Thoracic aorta (tissue), 2 donors: ENCODE measurements at regions not wholly inside any gene's neighbourhood (a gene's known extent, or its start where the extent isn't known, plus 50 kb on each side); places are given as distances from the start of the nearest gene placed in this dataset.

Experiments
- ATAC-seq: fragments of 150-250 bp; one replicate; pipeline ENCODE4 v1.8.0; 2017; ENCODE audit warnings: low read depth; ENCODE audit not compliant: insufficient number of reproducible peaks, low FRiP score
- DNase-seq: peaks from one replicate; pipeline ENCODE4 v3.0.0-alpha.2; 2020; ENCODE audit warnings: low spot score
- H3K27ac ChIP-seq, 2 donors: fragments of 200-600 bp; sonication (generic); 1 replicate in 1 of 2; 2 replicates in 1 of 2; pipeline ENCODE4 v1.5.1; 2016; ENCODE audit warnings: mild to moderate bottlenecking in 2 of 2, moderate library complexity in 2 of 2
- H3K27me3 ChIP-seq: fragments of 200-600 bp; sonication (generic); replicated peaks from 2 replicates; pipeline ENCODE4 v1.6.0; 2016; ENCODE audit warnings: mild to moderate bottlenecking; ENCODE audit not compliant: insufficient read depth
- H3K36me3 ChIP-seq: fragments of 200-600 bp; sonication (generic); one replicate; pipeline ENCODE4 v1.5.1; 2016
- H3K4me1 ChIP-seq, 2 donors: fragments of 200-600 bp; sonication (generic); 1 replicate in 1 of 2; 2 replicates in 1 of 2; pipeline versions ENCODE4 v1.5.1 to v1.6.0; 2016; ENCODE audit warnings: low read depth in 2 of 2, mild to moderate bottlenecking in 1 of 2; ENCODE audit not compliant: control insufficient read depth in 1 of 2
- H3K4me3 ChIP-seq: fragments of 200-600 bp; sonication (generic); 2 replicates; pipeline ENCODE4 v1.5.1; 2016; ENCODE audit warnings: mild to moderate bottlenecking
- H3K9me3 ChIP-seq: fragments of 200-600 bp; sonication (generic); 2 replicates; pipeline ENCODE4 v1.5.1; 2016
- CTCF ChIP-seq: fragments of 200-600 bp; sonication (generic); IDR thresholded peaks from one replicate; pipeline ENCODE4 v1.5.1; 2019; ENCODE audit warnings: antibody characterized with exemption

- TF ChIP-seq CTCF = no peak
- no peaks in the 10 kb centered on the region for H3K9me3 ChIP-seq
- H3K27ac ChIP-seq = no peak overlapping the region
- H3K36me3 ChIP-seq = no peaks in the 10 kb centered on the region
- H3K4me3 ChIP-seq = no peak overlapping the region
- no peaks in the 10 kb centered on the region for H3K27me3 ChIP-seq
- ATAC-seq = no peak
- no peak for DNase-seq
- no peaks in the 10 kb centered on the region for H3K4me1 ChIP-seq
Observed at GRCh38 chr16:65981057-65981456, 385.4 kb upstream of the CDH5 start.

- no peak overlapping the region for H3K4me3 ChIP-seq
- H3K4me1 ChIP-seq = no peaks in the 10 kb centered on the region
- no peaks in the 10 kb centered on the region for H3K27me3 ChIP-seq
- TF ChIP-seq CTCF = no peak
- no peak overlapping the region for H3K27ac ChIP-seq
- H3K36me3 ChIP-seq = no peaks in the 10 kb centered on the region
- ATAC-seq (no peak), DNase-seq (no peak)
- peaks cover 3% of the 10 kb centered on the region for H3K9me3 ChIP-seq
Observed at GRCh38 chr16:65975049-65975708, 391.3 kb upstream of the CDH5 start.

- ATAC-seq (no peak), DNase-seq (no peak)
- Histone ChIP-seq H3K9me3 (peaks cover 3% of the 10 kb centered on the region), H3K4me1 (no peaks in the 10 kb centered on the region), H3K4me3 (no peak overlapping the region), H3K36me3 (no peaks in the 10 kb centered on the region), H3K27me3 (no peaks in the 10 kb centered on the region), H3K27ac (no peak overlapping the region)
- no peak for TF ChIP-seq CTCF
Observed at GRCh38 chr16:65967376-65967775, 399.1 kb upstream of the CDH5 start.

GRCh38 chr16:65965628-65966027, 400.9 kb upstream of the CDH5 start:
- ATAC-seq (no peak), DNase-seq (no peak)
- no peaks in the 10 kb centered on the region for H3K9me3 ChIP-seq
- no peak for TF ChIP-seq CTCF
- H3K4me3 ChIP-seq = no peak overlapping the region
- H3K36me3 ChIP-seq = no peaks in the 10 kb centered on the region
- no peaks in the 10 kb centered on the region for H3K27me3 ChIP-seq
- H3K27ac ChIP-seq = no peak overlapping the region
- no peaks in the 10 kb centered on the region for H3K4me1 ChIP-seq

GRCh38 chr16:65964752-65965151, 401.7 kb upstream of the CDH5 start:
- ATAC-seq = no peak

More at GRCh38 chr16:65964752-65965151, 401.7 kb upstream of the CDH5 start:
- DNase-seq = no peak
- Histone ChIP-seq H3K9me3 (no peaks in the 10 kb centered on the region), H3K27ac (no peak overlapping the region), H3K4me1 (no peaks in the 10 kb centered on the region), H3K27me3 (no peaks in the 10 kb centered on the region), H3K4me3 (no peak overlapping the region), H3K36me3 (no peaks in the 10 kb centered on the region)
- TF ChIP-seq CTCF = no peak
